K562 (cell line): ENCODE measurements at regions not wholly inside any gene's neighbourhood (a gene's known extent, or its start where the extent isn't known, plus 50 kb on each side); places are given as distances from the start of the nearest gene placed in this dataset.

Experiments
- ATAC-seq: fragments of 200-7000 bp; cut with Tn5 transposase; 3 replicates; pipeline ENCODE4 v1.9.1; 2020; ENCODE audit warnings: moderate library complexity
- BruUV-seq: library from RNA; stranded (reverse); fragments of 400-500 nt; replicated peaks from 2 replicates; lab custom pipeline; 2021; lab: Mats Ljungman, UMichigan
- CTCF ChIA-PET: fragments of 300-600 bp; formaldehyde crosslinking; extraction: SDS; loops from one replicate; lab custom pipeline; 2021; ENCODE audit warnings: low intra/inter-chr PET ratio; lab: Yijun Ruan, JAX
- POLR2A ChIA-PET: fragments of 300-600, 350-650 bp; sonication (Branson Sonifier 250); formaldehyde crosslinking; extraction: SDS; loops from one replicate; lab custom pipeline; 2021; ENCODE audit warnings: antibody characterized with exemption, inconsistent platforms; lab: Yijun Ruan, JAX
- DNase-seq, 4 experiments: peaks; one replicate each; pipeline versions ENCODE4 v3.0.0 to v3.0.0-alpha.2; 2011 to 2018; ENCODE audit warnings: low spot score in 3 of 4, mixed read lengths in 3 of 4; ENCODE audit errors: extremely low read depth in 1 of 4
- FAIRE-seq: peaks from 2 replicates; lab custom pipeline; 2011; peaks lifted over from hg19 to GRCh38; lab: Jason Lieb, UNC
- H2AFZ ChIP-seq: 2 replicates; pipeline ENCODE4 v1.6.0; 2011; ENCODE audit warnings: low read depth, low read length, control low read depth, inconsistent platforms
- H3K27ac ChIP-seq: fragments of 200-600 bp; 3 replicates; pipeline ENCODE4 v1.8.0; 2011; ENCODE audit warnings: low read depth, mild to moderate bottlenecking, control low read depth, inconsistent platforms, low read length, moderate library complexity, mixed read lengths; ENCODE audit errors: extremely low read depth
- H3K27me3 ChIP-seq, 2 experiments: fragments of 300-600 bp in 1 of 2; 2 replicates in 1 of 2; 3 replicates in 1 of 2; pipeline versions ENCODE4 v1.6.0 to v1.8.0; 2011; ENCODE audit warnings: inconsistent platforms in 2 of 2, low read length in 2 of 2, mild to moderate bottlenecking in 1 of 2, mixed read lengths in 1 of 2, moderate library complexity in 1 of 2; ENCODE audit not compliant: control insufficient read depth in 2 of 2, insufficient read depth in 2 of 2
- H3K36me3 ChIP-seq: fragments of 300-600 bp; 3 replicates; pipeline ENCODE4 v1.8.0; 2011; ENCODE audit warnings: mild to moderate bottlenecking, low read length, inconsistent platforms; ENCODE audit not compliant: control insufficient read depth, insufficient read depth
- H3K4me1 ChIP-seq, 2 experiments: fragments of 200-600 bp in 1 of 2; replicated peaks in 1 of 2; 2 replicates in 1 of 2; 3 replicates in 1 of 2; pipeline versions ENCODE4 v1.5.1 to v1.8.0; 2011; ENCODE audit warnings: inconsistent platforms in 2 of 2, low read length in 2 of 2, mild to moderate bottlenecking in 1 of 2, mixed read lengths in 1 of 2, moderate library complexity in 1 of 2; ENCODE audit not compliant: control insufficient read depth in 2 of 2, insufficient read depth in 2 of 2
- H3K4me2 ChIP-seq: 2 replicates; pipeline ENCODE4 v1.6.1; 2011; ENCODE audit warnings: low read length, control low read depth, inconsistent platforms, mixed read lengths; ENCODE audit not compliant: insufficient read depth
- H3K4me3 ChIP-seq: fragments of 200-600 bp; sonication (generic), shearing (Covaris generic); 2 replicates; pipeline ENCODE4 v1.5.1; 2016; ENCODE audit warnings: control low read depth, inconsistent platforms
- H3K79me2 ChIP-seq: fragments of 200-600 bp; 3 replicates; pipeline ENCODE4 v1.8.0; 2011; ENCODE audit warnings: low read length, inconsistent platforms; ENCODE audit not compliant: control insufficient read depth, insufficient read depth
- H3K9ac ChIP-seq, 2 experiments: 2 replicates each; pipeline versions ENCODE4 v1.6.0 to v1.6.1; 2011; ENCODE audit warnings: low read depth in 2 of 2, low read length in 2 of 2, control low read depth in 1 of 2, inconsistent platforms in 1 of 2, mild to moderate bottlenecking in 1 of 2, mixed read lengths in 1 of 2; ENCODE audit not compliant: insufficient read depth in 1 of 2
- H3K9me1 ChIP-seq: one replicate; pipeline ENCODE4 v1.6.0; 2011; ENCODE audit warnings: inconsistent platforms, mild to moderate bottlenecking, low read length, moderate library complexity; ENCODE audit not compliant: control insufficient read depth, insufficient read depth
- H3K9me3 ChIP-seq: replicated peaks from 2 replicates; pipeline ENCODE4 v1.5.1; 2011; ENCODE audit warnings: low read depth, low read length, inconsistent platforms; ENCODE audit not compliant: control insufficient read depth, insufficient read depth
- H4K20me1 ChIP-seq: replicated peaks from 2 replicates; pipeline ENCODE4 v1.6.1; 2011; ENCODE audit warnings: low read length, inconsistent platforms, mixed read lengths; ENCODE audit not compliant: control insufficient read depth, insufficient read depth
- DIDO1 ChIP-seq: fragments of 450-650 bp; IDR thresholded peaks from 2 replicates; pipeline ENCODE4 v1.6.1; 2016; ENCODE audit warnings: low read depth, missing biosample characterization, missing genetic modification characterization
- RBM25 ChIP-seq: fragments of 200-400 bp; formaldehyde crosslinking; IDR thresholded peaks from 2 replicates; pipeline ENCODE4 v1.6.1; 2018; ENCODE audit warnings: low read length, low read depth, moderate library complexity; ENCODE audit not compliant: severe bottlenecking
- STAT5A ChIP-seq: IDR thresholded peaks from 2 replicates; pipeline ENCODE4 v1.6.1; 2012; ENCODE audit warnings: low read length, inconsistent platforms, borderline replicate concordance
- ZFP36 ChIP-seq: fragments of 150-350 bp; IDR thresholded peaks from 2 replicates; pipeline ENCODE4 v1.6.1; 2018; ENCODE audit warnings: low read length, low read depth; ENCODE audit not compliant: partially characterized antibody
- ZNF551 ChIP-seq: fragments of 250-450 bp; sonication (Bioruptor Pico); IDR thresholded peaks from 2 replicates; pipeline ENCODE4 v1.5.0; 2021; ENCODE audit warnings: mild to moderate bottlenecking, moderate library complexity
- in situ Hi-C: fragments of 300-500 bp; cut with MboI; formaldehyde crosslinking; loops from 4 replicates; pipeline ENCODE4 v1.15.0; 2018; ENCODE audit warnings: inconsistent platforms, mixed read lengths
- intact Hi-C: fragments of 100-400 bp; cut with micrococcal nuclease; formaldehyde crosslinking; loops from 2 replicates; pipeline ENCODE4 v1.14.2; 2022
- TF ChIP-seq, protein P1 (sequence below): fragments of 250-450 bp; sonication (Bioruptor Pico); IDR thresholded peaks from 2 replicates; pipeline ENCODE4 v1.5.1; 2021; ENCODE audit warnings: mild to moderate bottlenecking

DNA sequence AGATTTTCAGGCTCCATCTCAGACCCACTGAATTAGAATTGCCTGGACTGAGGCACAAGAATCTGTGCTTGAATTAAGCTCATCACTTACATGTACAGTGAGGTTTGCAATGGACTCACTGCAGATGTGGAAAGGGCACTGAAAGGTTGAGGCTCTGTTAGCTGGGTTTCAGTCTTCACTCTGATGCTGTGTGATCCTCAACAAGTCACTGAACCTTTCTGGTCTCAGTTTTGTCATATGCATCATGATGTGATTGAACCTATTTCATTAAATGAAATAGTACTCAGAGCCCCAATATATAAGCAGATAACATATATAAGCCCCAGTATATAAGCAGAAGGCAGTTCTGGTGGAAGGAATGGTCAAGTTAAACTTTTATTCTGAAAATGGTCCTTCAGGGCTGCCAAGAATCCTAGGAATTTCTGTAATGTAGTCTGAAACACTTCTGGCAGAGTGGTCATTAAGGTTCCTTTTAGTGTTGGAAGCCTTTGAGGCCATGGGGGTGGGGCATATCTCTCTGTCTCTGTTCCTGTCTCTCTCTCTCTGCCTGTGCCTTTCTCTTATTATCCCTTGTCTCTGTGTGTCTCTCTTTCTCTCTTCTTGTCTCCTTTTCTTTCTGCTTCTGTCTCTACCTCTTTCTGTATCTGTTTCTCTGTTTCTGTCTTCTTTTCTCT, 110.4 kb downstream of the ADCYAP1 start:
- H3K4me1 ChIP-seq, result no peaks in the 10 kb centered on the region; a peak in 1 of 5 replicates
- H3K4me2 ChIP-seq, result no peak overlapping the region
- ATAC-seq, result no peak
- H3K9me1 ChIP-seq, result no peaks in the 10 kb centered on the region
- no peaks in the 10 kb centered on the region for H3K79me2 ChIP-seq
- POLR2A ChIA-PET, result interaction anchor here (1.3 kb wide), 1 partner anchor 15 kb away, joined by 3 read pairs; no protein-coding TSS in a partner anchor
- H3K4me3 ChIP-seq, result no peak overlapping the region
- TF ChIP-seq STAT5A (no peak), ZNF551 (CRISPR knock-in tag) (no peak), RBM25 (peak; percentile 79), ZFP36 (peak; percentile 70), DIDO1 (tag) (no peak)
- TF ChIP-seq, protein P1, sequence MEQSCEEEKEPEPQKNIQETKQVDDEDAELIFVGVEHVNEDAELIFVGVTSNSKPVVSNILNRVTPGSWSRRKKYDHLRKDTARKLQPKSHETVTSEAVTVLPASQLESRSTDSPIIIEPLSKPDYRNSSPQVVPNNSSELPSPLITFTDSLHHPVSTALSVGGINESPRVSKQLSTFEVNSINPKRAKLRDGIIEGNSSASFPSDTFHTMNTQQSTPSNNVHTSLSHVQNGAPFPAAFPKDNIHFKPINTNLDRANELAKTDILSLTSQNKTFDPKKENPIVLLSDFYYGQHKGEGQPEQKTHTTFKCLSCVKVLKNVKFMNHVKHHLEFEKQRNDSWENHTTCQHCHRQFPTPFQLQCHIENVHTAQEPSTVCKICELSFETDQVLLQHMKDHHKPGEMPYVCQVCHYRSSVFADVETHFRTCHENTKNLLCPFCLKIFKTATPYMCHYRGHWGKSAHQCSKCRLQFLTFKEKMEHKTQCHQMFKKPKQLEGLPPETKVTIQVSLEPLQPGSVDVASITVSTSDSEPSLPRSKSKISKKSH (CRISPR knock-in tag), result 0 out of 2 replicates have a peak, but pooled peaks have one; percentile 17
- no peaks in the 10 kb centered on the region for H3K9me3 ChIP-seq
- in situ Hi-C loops, result no loop called here
- H3K36me3 ChIP-seq, result no peaks in the 10 kb centered on the region
- no peak for DNase-seq
- no peak overlapping the region for H2AFZ ChIP-seq
- H3K27me3 ChIP-seq, result no peaks in the 10 kb centered on the region
- FAIRE-seq, result no peak
- intact Hi-C loops, result no loop called here
- CTCF ChIA-PET, result no interaction called here
- H4K20me1 ChIP-seq, result peaks cover 4% of the 10 kb centered on the region; the same call in 1 of the 2 replicates
- H3K27ac ChIP-seq, result no peak overlapping the region
- no peak overlapping the region for H3K9ac ChIP-seq
- BruUV-seq, result no TSS peak
